ENCODE measurements at regions not wholly inside any gene's neighbourhood (a gene's known extent, or its start where the extent isn't known, plus 50 kb on each side); places are given as distances from the start of the nearest gene placed in this dataset.

DNA sequence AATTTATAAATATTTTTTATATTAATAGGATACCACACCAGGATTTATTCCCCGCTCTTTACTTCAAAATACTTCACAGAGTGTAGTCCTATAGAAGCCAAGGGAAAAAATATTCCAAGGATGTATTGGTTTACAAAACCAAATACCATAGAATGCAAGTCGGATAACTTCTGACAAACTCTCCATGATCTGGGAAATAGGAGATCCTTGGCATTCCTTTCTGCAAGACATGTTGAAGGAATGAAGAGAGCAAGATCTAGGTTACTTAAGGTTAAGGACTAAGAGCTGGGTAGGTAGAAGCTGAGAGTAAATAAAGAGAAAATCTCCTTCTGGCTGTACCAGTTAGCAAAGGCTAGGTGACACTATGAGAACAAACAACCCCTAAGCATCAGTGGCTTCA is 141.2 kb downstream of the LRATD1 start:
- ATAC-seq: no peak
- WGBS, 2 donors (ENCODE audit: low coverage in 1 of 2): 39 to 76% methylated on average over 2 of the region's 2 CpGs
- H3K27ac ChIP-seq: no peak overlapping the region
- no peaks in the 10 kb centered on the region for H3K4me1 ChIP-seq
- no peak for TF ChIP-seq POLR2A (IDR thresholded peaks at IDR 0.05)
- TF ChIP-seq POLR2AphosphoS5 (IDR thresholded peaks at IDR 0.05): no peak
- TF ChIP-seq, protein P1, sequence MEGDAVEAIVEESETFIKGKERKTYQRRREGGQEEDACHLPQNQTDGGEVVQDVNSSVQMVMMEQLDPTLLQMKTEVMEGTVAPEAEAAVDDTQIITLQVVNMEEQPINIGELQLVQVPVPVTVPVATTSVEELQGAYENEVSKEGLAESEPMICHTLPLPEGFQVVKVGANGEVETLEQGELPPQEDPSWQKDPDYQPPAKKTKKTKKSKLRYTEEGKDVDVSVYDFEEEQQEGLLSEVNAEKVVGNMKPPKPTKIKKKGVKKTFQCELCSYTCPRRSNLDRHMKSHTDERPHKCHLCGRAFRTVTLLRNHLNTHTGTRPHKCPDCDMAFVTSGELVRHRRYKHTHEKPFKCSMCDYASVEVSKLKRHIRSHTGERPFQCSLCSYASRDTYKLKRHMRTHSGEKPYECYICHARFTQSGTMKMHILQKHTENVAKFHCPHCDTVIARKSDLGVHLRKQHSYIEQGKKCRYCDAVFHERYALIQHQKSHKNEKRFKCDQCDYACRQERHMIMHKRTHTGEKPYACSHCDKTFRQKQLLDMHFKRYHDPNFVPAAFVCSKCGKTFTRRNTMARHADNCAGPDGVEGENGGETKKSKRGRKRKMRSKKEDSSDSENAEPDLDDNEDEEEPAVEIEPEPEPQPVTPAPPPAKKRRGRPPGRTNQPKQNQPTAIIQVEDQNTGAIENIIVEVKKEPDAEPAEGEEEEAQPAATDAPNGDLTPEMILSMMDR (IDR thresholded peaks at IDR 0.05): no peak
- no peak for TF ChIP-seq EP300 (IDR thresholded peaks at IDR 0.05)
- H3K9me3 ChIP-seq: no peaks in the 10 kb centered on the region
- no peaks in the 10 kb centered on the region for H3K36me3 ChIP-seq
- H3K4me3 ChIP-seq: no peak overlapping the region
- H3K27me3 ChIP-seq: no peaks in the 10 kb centered on the region

DNA sequence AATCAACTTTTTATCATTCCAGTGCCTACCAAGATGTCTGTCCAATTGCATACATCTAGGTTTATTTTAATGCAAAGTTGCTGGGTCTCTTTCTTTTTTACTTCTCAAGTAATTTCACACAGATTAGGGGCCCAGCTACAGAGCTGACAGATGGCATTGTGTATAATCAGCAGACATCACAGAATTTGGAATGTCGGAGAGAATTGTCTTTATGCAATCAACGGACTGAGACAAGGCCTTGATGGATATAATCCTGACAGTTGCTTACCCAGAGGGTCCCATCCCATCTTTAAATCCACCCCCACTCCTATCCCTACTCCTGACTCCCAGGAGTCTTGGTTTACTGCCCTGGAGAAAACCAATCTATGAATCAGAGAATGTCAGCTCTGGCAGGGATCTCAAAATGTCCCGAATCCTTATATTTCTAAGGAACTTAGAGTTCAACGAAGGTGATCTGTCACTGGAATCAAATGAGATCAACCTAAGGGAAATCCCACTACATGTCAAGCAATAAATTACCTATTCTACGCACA is 142.0 kb downstream of the LRATD1 start:
- WGBS, 2 donors (ENCODE audit: low coverage in 1 of 2): 69 to 76% methylated on average over 4 to 5 of the region's 5 CpGs
- TF ChIP-seq POLR2A (IDR thresholded peaks at IDR 0.05) (no peak), EP300 (IDR thresholded peaks at IDR 0.05) (no peak), POLR2AphosphoS5 (IDR thresholded peaks at IDR 0.05) (no peak)
- TF ChIP-seq, protein P1 (IDR thresholded peaks at IDR 0.05): no peak

GRCh38 chr2:14776216-14776615 is 143.7 kb downstream of the LRATD1 start:
- Histone ChIP-seq H3K4me3 (no peak overlapping the region), H3K27ac (no peak overlapping the region), H3K9me3 (no peaks in the 10 kb centered on the region), H3K27me3 (no peaks in the 10 kb centered on the region), H3K4me1 (no peaks in the 10 kb centered on the region), H3K36me3 (no peaks in the 10 kb centered on the region)
- TF ChIP-seq POLR2AphosphoS5 (IDR thresholded peaks at IDR 0.05) (no peak), EP300 (IDR thresholded peaks at IDR 0.05) (no peak), POLR2A (IDR thresholded peaks at IDR 0.05) (no peak)
- TF ChIP-seq, protein P1 (IDR thresholded peaks at IDR 0.05): no peak
- 50% methylated on average over 1 of the region's 1 CpG; no CpG with 5 or more reads in 1 of the 2 donors for WGBS, 2 donors (ENCODE audit: low coverage in 1 of 2)
- no peak for ATAC-seq

More for the DNA sequence above, 142.0 kb downstream of the LRATD1 start:
- no peak overlapping the region for H3K4me3 ChIP-seq
- H3K9me3 ChIP-seq: no peaks in the 10 kb centered on the region
- no peak for ATAC-seq
- no peaks in the 10 kb centered on the region for H3K27me3 ChIP-seq
- H3K36me3 ChIP-seq: no peaks in the 10 kb centered on the region
- H3K4me1 ChIP-seq: no peaks in the 10 kb centered on the region
- H3K27ac ChIP-seq: no peak overlapping the region

- H3K27me3 ChIP-seq: no peaks in the 10 kb centered on the region
- H3K4me3 ChIP-seq: no peak overlapping the region
- no peak overlapping the region for H3K27ac ChIP-seq
- H3K36me3 ChIP-seq: no peaks in the 10 kb centered on the region
- H3K9me3 ChIP-seq: no peaks in the 10 kb centered on the region
- TF ChIP-seq POLR2A (IDR thresholded peaks at IDR 0.05): no peak
- TF ChIP-seq, protein P1 (IDR thresholded peaks at IDR 0.05): no peak
- no peak for TF ChIP-seq POLR2AphosphoS5 (IDR thresholded peaks at IDR 0.05)
- no peak for TF ChIP-seq EP300 (IDR thresholded peaks at IDR 0.05)
- no peak for ATAC-seq
- 75 to 88% methylated on average over 2 of the region's 2 CpGs for WGBS, 2 donors (ENCODE audit: low coverage in 1 of 2)
- H3K4me1 ChIP-seq: no peaks in the 10 kb centered on the region
These were observed 145.5 kb downstream of the LRATD1 start for GRCh38 chr2:14778015-14778414.

DNA sequence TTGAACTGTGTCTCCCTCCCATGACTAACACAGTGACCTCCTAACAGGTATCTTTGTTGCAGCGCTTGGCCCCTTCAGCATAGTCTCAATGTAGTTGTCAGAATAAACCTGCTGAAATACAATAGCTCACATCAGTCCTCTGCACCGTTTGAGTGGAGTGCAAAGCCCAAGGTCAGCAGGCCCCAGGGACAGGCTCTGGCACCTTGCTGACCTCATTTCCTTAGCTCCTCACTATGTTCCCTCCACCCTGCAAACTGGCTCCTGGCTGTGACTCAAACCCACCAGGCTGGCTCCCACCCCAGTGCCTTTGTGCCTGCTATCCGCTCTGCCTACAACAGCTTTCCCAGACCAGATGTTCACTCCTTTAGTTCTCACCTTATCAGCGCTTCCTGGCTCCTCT is 146.7 kb downstream of the LRATD1 start:
- no peak for ATAC-seq
- Histone ChIP-seq H3K9me3 (no peaks in the 10 kb centered on the region), H3K4me1 (no peaks in the 10 kb centered on the region)

More for the DNA sequence above, 146.7 kb downstream of the LRATD1 start:
- TF ChIP-seq, protein P1 (IDR thresholded peaks at IDR 0.05): no peak
- no peak for TF ChIP-seq POLR2AphosphoS5 (IDR thresholded peaks at IDR 0.05)
- no peak for TF ChIP-seq EP300 (IDR thresholded peaks at IDR 0.05)
- TF ChIP-seq POLR2A (IDR thresholded peaks at IDR 0.05): no peak
- no peak overlapping the region for H3K4me3 ChIP-seq
- no peaks in the 10 kb centered on the region for H3K36me3 ChIP-seq
- H3K27me3 ChIP-seq: no peaks in the 10 kb centered on the region
- no peak overlapping the region for H3K27ac ChIP-seq
- WGBS, 2 donors (ENCODE audit: low coverage in 1 of 2): 76 to 89% methylated on average over 4 of the region's 4 CpGs
